Astrocyte (in vitro differentiated cells and primary cell): ENCODE measurements at regions not wholly inside any gene's neighbourhood (a gene's known extent, or its start where the extent isn't known, plus 50 kb on each side); places are given as distances from the start of the nearest gene placed in this dataset.

Experiments used
- CTCF ChIP-seq: IDR thresholded peaks from 2 replicates; pipeline ENCODE4 v1.5.1; 2011; ENCODE audit warnings: low read depth, mild to moderate bottlenecking, inconsistent platforms, low read length, moderate library complexity; ENCODE audit not compliant: insufficient read depth
- EZH2 ChIP-seq: IDR thresholded peaks from 2 replicates; pipeline ENCODE4 v1.6.1; 2012; ENCODE audit warnings: mild to moderate bottlenecking, low read length, inconsistent platforms; ENCODE audit not compliant: insufficient read depth

DNA sequence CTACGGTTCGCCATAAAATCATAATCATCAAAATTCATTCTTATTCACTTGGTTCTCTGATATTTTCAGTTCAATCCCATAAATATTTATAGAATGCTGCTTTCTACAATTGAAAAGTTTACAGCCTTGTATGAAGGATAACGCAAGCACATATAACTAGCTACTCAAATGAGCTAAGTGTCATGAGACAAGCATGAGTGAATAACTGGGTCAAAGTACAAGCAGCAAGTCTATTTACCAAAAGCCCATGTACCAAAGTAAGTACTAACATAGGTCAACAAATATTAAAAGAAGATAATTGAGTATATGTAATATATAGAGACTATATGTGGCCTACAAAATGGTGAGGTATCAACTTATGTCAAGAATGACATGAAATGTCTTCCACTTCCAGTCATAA lies 596.6 kb downstream of the GBE1 start:
- TF ChIP-seq CTCF: no peak
- TF ChIP-seq EZH2: no peak
